Right lobe of liver (tissue), 4 donors: ENCODE measurements at regions not wholly inside any gene's neighbourhood (a gene's known extent, or its start where the extent isn't known, plus 50 kb on each side); places are given as distances from the start of the nearest gene placed in this dataset.

ENCODE experiments used
- POLR2A ChIP-seq: fragments of 450-650 bp; IDR thresholded peaks from one replicate; pipeline ENCODE4 v1.6.1; 2017; ENCODE audit warnings: antibody characterized with exemption, mild to moderate bottlenecking
- TF ChIP-seq, protein P1 (sequence below), 4 donors: fragments of 200-600 bp in 3 of 4; fragments of 450-650 bp in 1 of 4; IDR thresholded peaks; one replicate each; pipeline versions ENCODE4 v1.5.1 to v1.8.0; 2016 to 2022; ENCODE audit warnings: antibody characterized with exemption in 4 of 4, mild to moderate bottlenecking in 2 of 4
- donor health status: DM: no; HTN: no; CAD: no.
- donor health status: DM: no; HTN: no; CAD: no.
- donor health status: DM: no; HTN: yes; CAD: no.

DNA sequence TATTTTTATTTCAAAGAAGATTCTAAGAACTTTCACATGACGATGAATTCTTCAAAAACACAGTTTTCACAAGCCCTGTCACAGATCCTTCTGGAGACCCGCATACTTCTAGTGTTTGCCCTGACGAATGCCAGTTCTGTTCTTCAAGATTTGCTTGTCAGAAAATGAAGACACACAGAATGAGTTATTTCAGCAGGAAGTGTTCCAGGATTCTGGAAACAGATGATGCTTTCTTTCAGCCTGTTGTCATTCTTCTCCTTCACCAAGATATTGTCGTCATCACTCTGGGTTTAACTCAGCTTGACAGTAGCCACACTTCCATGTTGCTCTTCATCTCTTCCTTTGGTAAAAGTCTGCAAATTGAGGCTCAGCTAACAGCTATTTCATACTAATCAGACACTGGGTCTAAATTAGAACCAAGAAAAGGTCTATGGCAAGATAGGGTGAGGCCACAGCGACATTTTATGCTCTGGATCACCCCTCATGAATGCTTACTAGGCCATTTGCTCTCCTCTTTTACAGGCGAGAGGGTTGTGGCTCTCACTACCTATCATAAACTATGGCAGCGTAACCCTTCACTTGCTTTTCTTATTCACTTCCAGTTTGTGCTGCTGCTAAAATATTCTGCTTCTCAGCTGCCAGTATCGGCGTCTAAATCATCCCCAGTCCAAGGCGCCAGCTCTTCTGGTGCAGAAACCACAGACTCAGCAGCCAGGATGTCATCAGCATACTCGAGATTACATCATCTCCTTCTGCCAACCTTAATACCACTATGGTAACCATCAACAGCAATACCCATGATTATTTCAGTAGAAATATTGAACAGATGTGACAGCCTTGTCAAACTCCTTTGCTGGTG, 159.6 kb upstream of the TBCA start:
- TF ChIP-seq POLR2A, result no peak
- TF ChIP-seq, protein P1, sequence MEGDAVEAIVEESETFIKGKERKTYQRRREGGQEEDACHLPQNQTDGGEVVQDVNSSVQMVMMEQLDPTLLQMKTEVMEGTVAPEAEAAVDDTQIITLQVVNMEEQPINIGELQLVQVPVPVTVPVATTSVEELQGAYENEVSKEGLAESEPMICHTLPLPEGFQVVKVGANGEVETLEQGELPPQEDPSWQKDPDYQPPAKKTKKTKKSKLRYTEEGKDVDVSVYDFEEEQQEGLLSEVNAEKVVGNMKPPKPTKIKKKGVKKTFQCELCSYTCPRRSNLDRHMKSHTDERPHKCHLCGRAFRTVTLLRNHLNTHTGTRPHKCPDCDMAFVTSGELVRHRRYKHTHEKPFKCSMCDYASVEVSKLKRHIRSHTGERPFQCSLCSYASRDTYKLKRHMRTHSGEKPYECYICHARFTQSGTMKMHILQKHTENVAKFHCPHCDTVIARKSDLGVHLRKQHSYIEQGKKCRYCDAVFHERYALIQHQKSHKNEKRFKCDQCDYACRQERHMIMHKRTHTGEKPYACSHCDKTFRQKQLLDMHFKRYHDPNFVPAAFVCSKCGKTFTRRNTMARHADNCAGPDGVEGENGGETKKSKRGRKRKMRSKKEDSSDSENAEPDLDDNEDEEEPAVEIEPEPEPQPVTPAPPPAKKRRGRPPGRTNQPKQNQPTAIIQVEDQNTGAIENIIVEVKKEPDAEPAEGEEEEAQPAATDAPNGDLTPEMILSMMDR (IDR thresholded peaks at IDR 0.05), result no peak
